GM12891 (cell line): ENCODE measurements at regions not wholly inside any gene's neighbourhood (a gene's known extent, or its start where the extent isn't known, plus 50 kb on each side); places are given as distances from the start of the nearest gene placed in this dataset.

Source experiments
- PAX5 ChIP-seq: IDR thresholded peaks from 2 replicates; pipeline ENCODE4 v1.6.1; 2011; ENCODE audit warnings: low read length, moderate library complexity, mild to moderate bottlenecking; ENCODE audit not compliant: insufficient read depth, severe bottlenecking
- POLR2A ChIP-seq: IDR thresholded peaks from 2 replicates; pipeline ENCODE4 v1.6.1; 2011; ENCODE audit warnings: low read depth, low read length, control low read depth
- POLR2AphosphoS5 ChIP-seq: IDR thresholded peaks from 2 replicates; pipeline ENCODE4 v1.6.1; 2011; ENCODE audit warnings: low read depth, low read length, control low read depth

GRCh38 chr3:180764481-180764880 is 85.2 kb upstream of the CCDC39 start:
- TF ChIP-seq PAX5 (no peak), POLR2AphosphoS5 (no peak), POLR2A (no peak)
